ENCODE measurements at regions not wholly inside any gene's neighbourhood (a gene's known extent, or its start where the extent isn't known, plus 50 kb on each side); places are given as distances from the start of the nearest gene placed in this dataset.

DNA sequence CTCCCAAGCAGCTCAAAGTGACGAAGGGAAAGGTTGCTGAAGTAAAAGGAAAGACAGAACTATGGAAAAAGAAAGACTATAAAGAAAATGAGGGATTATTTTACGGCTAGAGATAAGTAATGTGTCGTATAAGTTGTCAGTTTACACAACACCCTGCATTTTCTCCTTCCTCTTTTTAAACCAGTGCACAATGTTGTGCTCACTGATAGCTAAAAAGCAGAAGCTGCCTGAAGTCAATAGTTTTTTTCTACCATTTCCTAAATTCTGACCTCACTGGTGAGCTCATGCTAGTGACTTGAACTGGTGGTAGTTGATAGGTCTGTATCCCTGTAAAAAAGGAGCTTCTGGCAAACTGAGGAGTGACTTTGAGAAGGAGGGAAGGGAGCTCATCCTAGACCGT is 368.6 kb upstream of the GBE1 start:
- Histone ChIP-seq H3K79me2 (ENCODE audit: control insufficient read depth, insufficient read depth, low read length) (no peaks in the 10 kb centered on the region), H3K4me3 (ENCODE audit: control insufficient read depth in 2 of 3, extremely low read depth in 1 of 3, insufficient read depth in 2 of 3, low read depth in 1 of 3, low read length in 3 of 3) (no peak overlapping the region), H3K4me1 (ENCODE audit: control insufficient read depth, extremely low read depth, insufficient read depth, low read length) (no peaks in the 10 kb centered on the region), H3K9me1 (ENCODE audit: control insufficient read depth, extremely low read depth, insufficient read depth, low read length) (no peaks in the 10 kb centered on the region), H3K27me3 (ENCODE audit: control insufficient read depth, extremely low read depth, insufficient read depth, low read length) (no peaks in the 10 kb centered on the region), H3K27ac (ENCODE audit: control insufficient read depth, insufficient read depth, low read length) (no peak overlapping the region), H3K36me3 (ENCODE audit: control insufficient read depth in 2 of 2, extremely low read depth in 1 of 2, insufficient read depth in 2 of 2, low read length in 2 of 2) (no peaks in the 10 kb centered on the region), H3K4me2 (ENCODE audit: control insufficient read depth, extremely low read depth, insufficient read depth, low read depth, low read length) (no peak overlapping the region), H3K9me3 (ENCODE audit: control insufficient read depth, low read depth, low read length) (no peaks in the 10 kb centered on the region), H2AFZ (ENCODE audit: control insufficient read depth, low read length) (no peak overlapping the region), H3K9ac (ENCODE audit: control insufficient read depth, extremely low read depth, insufficient read depth, low read length) (no peak overlapping the region), H4K20me1 (ENCODE audit: control insufficient read depth, extremely low read depth, insufficient read depth, low read length) (no peaks in the 10 kb centered on the region)
- dilution Hi-C loops (cut with MboI; ENCODE audit: extremely low pct_ligation_motif_present, low sequenced_read_pairs), result no loop called here
- DNase-seq (ENCODE audit: low read depth, low spot score), result no peak
- FAIRE-seq, result no peak
- TF ChIP-seq EZH2 (IDR thresholded peaks at IDR 0.05; ENCODE audit: low read length), result no peak
- TF ChIP-seq, protein P1, sequence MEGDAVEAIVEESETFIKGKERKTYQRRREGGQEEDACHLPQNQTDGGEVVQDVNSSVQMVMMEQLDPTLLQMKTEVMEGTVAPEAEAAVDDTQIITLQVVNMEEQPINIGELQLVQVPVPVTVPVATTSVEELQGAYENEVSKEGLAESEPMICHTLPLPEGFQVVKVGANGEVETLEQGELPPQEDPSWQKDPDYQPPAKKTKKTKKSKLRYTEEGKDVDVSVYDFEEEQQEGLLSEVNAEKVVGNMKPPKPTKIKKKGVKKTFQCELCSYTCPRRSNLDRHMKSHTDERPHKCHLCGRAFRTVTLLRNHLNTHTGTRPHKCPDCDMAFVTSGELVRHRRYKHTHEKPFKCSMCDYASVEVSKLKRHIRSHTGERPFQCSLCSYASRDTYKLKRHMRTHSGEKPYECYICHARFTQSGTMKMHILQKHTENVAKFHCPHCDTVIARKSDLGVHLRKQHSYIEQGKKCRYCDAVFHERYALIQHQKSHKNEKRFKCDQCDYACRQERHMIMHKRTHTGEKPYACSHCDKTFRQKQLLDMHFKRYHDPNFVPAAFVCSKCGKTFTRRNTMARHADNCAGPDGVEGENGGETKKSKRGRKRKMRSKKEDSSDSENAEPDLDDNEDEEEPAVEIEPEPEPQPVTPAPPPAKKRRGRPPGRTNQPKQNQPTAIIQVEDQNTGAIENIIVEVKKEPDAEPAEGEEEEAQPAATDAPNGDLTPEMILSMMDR (optimal IDR thresholded peaks at IDR 0.05 in 1 of 3, IDR thresholded peaks at IDR 0.05 in 1 of 3, conservative IDR thresholded peaks at IDR 0.05 in 1 of 3; ENCODE audit: extremely low read depth in 1 of 3, insufficient read depth in 2 of 3, low read length in 3 of 3), result no peak

DNA sequence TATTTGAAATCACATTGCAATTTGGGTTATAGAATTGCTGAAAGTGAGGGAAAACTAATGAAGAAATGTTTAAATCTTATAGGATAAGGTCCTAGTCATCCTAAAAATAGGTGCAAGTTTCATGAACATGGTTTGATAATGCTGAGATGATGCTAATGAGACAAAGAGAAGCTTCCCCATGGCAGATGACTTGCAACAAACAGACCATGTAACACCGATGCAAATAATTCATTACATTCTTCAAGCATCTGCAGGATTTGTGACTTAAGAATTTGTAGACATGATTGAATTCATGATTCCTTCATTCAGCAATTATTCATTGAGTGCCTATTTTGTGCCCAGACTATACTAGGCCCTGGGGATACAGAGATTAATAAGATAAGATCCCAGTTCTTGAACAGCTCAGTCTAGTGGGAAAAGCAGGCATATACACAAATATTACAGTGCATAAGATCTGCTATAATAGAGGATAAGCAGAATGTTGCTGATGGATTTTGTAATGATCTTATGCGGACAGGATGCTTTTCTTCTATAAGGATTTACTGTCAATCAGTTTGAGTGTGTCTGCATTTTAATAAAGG is 367.9 kb upstream of the GBE1 start:
- Histone ChIP-seq H3K27ac (ENCODE audit: control insufficient read depth, insufficient read depth, low read length) (no peak overlapping the region), H3K4me1 (ENCODE audit: control insufficient read depth, extremely low read depth, insufficient read depth, low read length) (no peaks in the 10 kb centered on the region), H3K9ac (ENCODE audit: control insufficient read depth, extremely low read depth, insufficient read depth, low read length) (no peak overlapping the region), H3K4me3 (ENCODE audit: control insufficient read depth in 2 of 3, extremely low read depth in 1 of 3, insufficient read depth in 2 of 3, low read depth in 1 of 3, low read length in 3 of 3) (no peak overlapping the region), H4K20me1 (ENCODE audit: control insufficient read depth, extremely low read depth, insufficient read depth, low read length) (no peaks in the 10 kb centered on the region), H3K36me3 (ENCODE audit: control insufficient read depth in 2 of 2, extremely low read depth in 1 of 2, insufficient read depth in 2 of 2, low read length in 2 of 2) (no peaks in the 10 kb centered on the region), H3K27me3 (ENCODE audit: control insufficient read depth, extremely low read depth, insufficient read depth, low read length) (no peaks in the 10 kb centered on the region), H3K9me3 (ENCODE audit: control insufficient read depth, low read depth, low read length) (no peaks in the 10 kb centered on the region), H3K79me2 (ENCODE audit: control insufficient read depth, insufficient read depth, low read length) (no peaks in the 10 kb centered on the region), H3K4me2 (ENCODE audit: control insufficient read depth, extremely low read depth, insufficient read depth, low read depth, low read length) (no peak overlapping the region), H3K9me1 (ENCODE audit: control insufficient read depth, extremely low read depth, insufficient read depth, low read length) (no peaks in the 10 kb centered on the region), H2AFZ (ENCODE audit: control insufficient read depth, low read length) (no peak overlapping the region)
- TF ChIP-seq, protein P1 (optimal IDR thresholded peaks at IDR 0.05 in 1 of 3, IDR thresholded peaks at IDR 0.05 in 1 of 3, conservative IDR thresholded peaks at IDR 0.05 in 1 of 3; ENCODE audit: extremely low read depth in 1 of 3, insufficient read depth in 2 of 3, low read length in 3 of 3), result no peak
- no peak for TF ChIP-seq EZH2 (IDR thresholded peaks at IDR 0.05; ENCODE audit: low read length)
- dilution Hi-C loops (cut with MboI; ENCODE audit: extremely low pct_ligation_motif_present, low sequenced_read_pairs), result no loop called here
- DNase-seq (ENCODE audit: low read depth, low spot score) (no peak), FAIRE-seq (no peak)

Data from keratinocyte (primary cell).